ENCODE measurements at regions not wholly inside any gene's neighbourhood (a gene's known extent, or its start where the extent isn't known, plus 50 kb on each side); places are given as distances from the start of the nearest gene placed in this dataset.

GRCh38 chr1:172898866-172899265 lies 151.9 kb downstream of the TNFSF18 start:
- TF ChIP-seq POLR2A (IDR thresholded peaks at IDR 0.05; ENCODE audit: low read depth, low read length) (no peak), TAF1 (IDR thresholded peaks at IDR 0.05; ENCODE audit: borderline replicate concordance, low read depth, low read length) (no peak)

Data from GM12892 (cell line).